ENCODE measurements at regions not wholly inside any gene's neighbourhood (a gene's known extent, or its start where the extent isn't known, plus 50 kb on each side); places are given as distances from the start of the nearest gene placed in this dataset.
"Not testable (repeated sequence)": the region's sequence is repeated elsewhere in the genome, so short reads cannot be mapped to it uniquely, and the experiment has no call there.

DNA sequence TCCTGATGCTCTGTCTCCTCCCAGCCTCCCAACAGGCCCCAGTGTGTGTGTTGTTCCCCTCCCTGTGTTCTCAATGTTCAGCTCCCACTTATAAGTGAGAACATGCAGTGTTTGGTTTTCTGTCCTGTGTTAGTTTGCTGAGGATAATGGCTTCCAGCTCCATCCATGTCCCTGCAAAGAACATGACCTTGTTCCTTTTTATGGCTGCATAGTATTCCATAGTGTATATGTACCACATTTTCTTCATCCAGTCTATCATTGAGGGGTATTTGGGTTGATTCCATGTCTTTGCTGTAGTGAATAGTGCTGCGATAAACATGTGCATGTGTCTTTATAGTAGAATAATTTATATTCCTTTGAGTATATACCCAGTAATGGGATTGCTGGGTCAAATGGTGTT lies 150.4 kb downstream of the KLF6 start:
- TF ChIP-seq, protein P1, sequence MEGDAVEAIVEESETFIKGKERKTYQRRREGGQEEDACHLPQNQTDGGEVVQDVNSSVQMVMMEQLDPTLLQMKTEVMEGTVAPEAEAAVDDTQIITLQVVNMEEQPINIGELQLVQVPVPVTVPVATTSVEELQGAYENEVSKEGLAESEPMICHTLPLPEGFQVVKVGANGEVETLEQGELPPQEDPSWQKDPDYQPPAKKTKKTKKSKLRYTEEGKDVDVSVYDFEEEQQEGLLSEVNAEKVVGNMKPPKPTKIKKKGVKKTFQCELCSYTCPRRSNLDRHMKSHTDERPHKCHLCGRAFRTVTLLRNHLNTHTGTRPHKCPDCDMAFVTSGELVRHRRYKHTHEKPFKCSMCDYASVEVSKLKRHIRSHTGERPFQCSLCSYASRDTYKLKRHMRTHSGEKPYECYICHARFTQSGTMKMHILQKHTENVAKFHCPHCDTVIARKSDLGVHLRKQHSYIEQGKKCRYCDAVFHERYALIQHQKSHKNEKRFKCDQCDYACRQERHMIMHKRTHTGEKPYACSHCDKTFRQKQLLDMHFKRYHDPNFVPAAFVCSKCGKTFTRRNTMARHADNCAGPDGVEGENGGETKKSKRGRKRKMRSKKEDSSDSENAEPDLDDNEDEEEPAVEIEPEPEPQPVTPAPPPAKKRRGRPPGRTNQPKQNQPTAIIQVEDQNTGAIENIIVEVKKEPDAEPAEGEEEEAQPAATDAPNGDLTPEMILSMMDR (IDR thresholded peaks at IDR 0.05) = not testable (repeated sequence)
- not testable (repeated sequence) for TF ChIP-seq EP300 (IDR thresholded peaks at IDR 0.05)

Measured in suprapubic skin (tissue), 3 donors.